Smooth muscle cell (in vitro differentiated cells): ENCODE measurements at regions not wholly inside any gene's neighbourhood (a gene's known extent, or its start where the extent isn't known, plus 50 kb on each side); places are given as distances from the start of the nearest gene placed in this dataset.

Source experiments
- DNase-seq: peaks from one replicate; lab custom pipeline; 2025; ENCODE audit not compliant: unreplicated experiment; lab: John Stamatoyannopoulos, UW
- H2AFZ ChIP-seq: fragments of 200-600 bp; sonication (generic); 2 replicates; pipeline ENCODE4 v1.6.0; 2016; ENCODE audit warnings: antibody characterized with exemption, low read depth, mild to moderate bottlenecking
- H3F3A ChIP-seq: fragments of 200-600 bp; sonication (generic); 2 replicates; pipeline ENCODE4 v1.6.0; 2017; ENCODE audit warnings: antibody characterized with exemption, low read depth
- H3K27ac ChIP-seq: fragments of 200-600 bp; sonication (generic); 2 replicates; pipeline ENCODE4 v1.5.1; 2016; ENCODE audit warnings: low read depth, mild to moderate bottlenecking
- H3K27me3 ChIP-seq: fragments of 200-600 bp; sonication (generic); 2 replicates; pipeline ENCODE4 v1.6.1; 2016; ENCODE audit warnings: low read depth, mild to moderate bottlenecking
- H3K36me3 ChIP-seq: fragments of 200-600 bp; sonication (generic); 2 replicates; pipeline ENCODE4 v1.5.1; 2016; ENCODE audit warnings: low read depth
- H3K4me1 ChIP-seq: fragments of 200-600 bp; sonication (generic); 2 replicates; pipeline ENCODE4 v1.5.1; 2016; ENCODE audit warnings: low read depth
- H3K4me2 ChIP-seq: fragments of 200-600 bp; sonication (generic); 2 replicates; pipeline ENCODE4 v1.6.0; 2016; ENCODE audit warnings: mild to moderate bottlenecking
- H3K4me3 ChIP-seq: fragments of 200-600 bp; sonication (generic); 2 replicates; pipeline ENCODE4 v1.5.1; 2016; ENCODE audit warnings: mild to moderate bottlenecking
- H3K79me2 ChIP-seq: fragments of 200-600 bp; sonication (generic); 2 replicates; pipeline ENCODE4 v1.6.0; 2016; ENCODE audit warnings: low read depth, mild to moderate bottlenecking
- H3K9ac ChIP-seq: fragments of 200-600 bp; sonication (generic); 2 replicates; pipeline ENCODE4 v1.6.0; 2016; ENCODE audit warnings: low read depth
- H3K9me3 ChIP-seq: fragments of 200-600 bp; sonication (generic); replicated peaks from 2 replicates; pipeline ENCODE4 v1.5.1; 2016; ENCODE audit warnings: low read depth
- H4K20me1 ChIP-seq: fragments of 200-600 bp; sonication (generic); 2 replicates; pipeline ENCODE4 v1.6.0; 2016; ENCODE audit warnings: low read depth
- CTCF ChIP-seq: fragments of 200-600 bp; sonication (generic); IDR thresholded peaks from 2 replicates; pipeline ENCODE4 v1.5.1; 2017; ENCODE audit warnings: borderline replicate concordance, mild to moderate bottlenecking, antibody characterized with exemption; ENCODE audit not compliant: insufficient read depth, poor library complexity, severe bottlenecking
- WGBS: methylation state at CpG from one replicate; pipeline ENCODE4 v1.1.7; 2016; ENCODE audit warnings: low lambda C conversion rate; 5-methylcytosine and 5-hydroxymethylcytosine counted together

GRCh38 chrX:40474205-40474626 lies 106.6 kb upstream of the ATP6AP2 start:
- no peaks in the 10 kb centered on the region for H3K9me3 ChIP-seq
- H3K4me2 ChIP-seq: peak overlapping the region; percentile 47
- peak overlapping the region; percentile 4 for H3K27ac ChIP-seq
- no peak overlapping the region for H3K9ac ChIP-seq
- no peaks in the 10 kb centered on the region for H3K27me3 ChIP-seq
- 16% methylated on average over 13 of the region's 14 CpGs for WGBS
- H4K20me1 ChIP-seq: no peaks in the 10 kb centered on the region
- H3K36me3 ChIP-seq: no peaks in the 10 kb centered on the region
- no peak overlapping the region for H3K4me3 ChIP-seq
- H2AFZ ChIP-seq: no peak overlapping the region
- H3K79me2 ChIP-seq: no peaks in the 10 kb centered on the region
- peaks cover 26% of the 10 kb centered on the region for H3K4me1 ChIP-seq
- DNase-seq: peak; percentile 20
- H3F3A ChIP-seq: no peaks in the 10 kb centered on the region
- no peak for TF ChIP-seq CTCF

- H2AFZ ChIP-seq: no peak overlapping the region
- no peaks in the 10 kb centered on the region for H3K79me2 ChIP-seq
- WGBS: 76% methylated on average over 8 of the region's 8 CpGs
- peak overlapping the region; percentile 47 for H3K4me2 ChIP-seq
- no peak for DNase-seq
- no peaks in the 10 kb centered on the region for H3K9me3 ChIP-seq
- H3K4me1 ChIP-seq: peaks cover 27% of the 10 kb centered on the region
- no peak overlapping the region for H3K27ac ChIP-seq
- no peaks in the 10 kb centered on the region for H3K27me3 ChIP-seq
- H3K36me3 ChIP-seq: no peaks in the 10 kb centered on the region
- no peak overlapping the region for H3K4me3 ChIP-seq
- no peak for TF ChIP-seq CTCF
- no peaks in the 10 kb centered on the region for H3F3A ChIP-seq
- H3K9ac ChIP-seq: no peak overlapping the region
- H4K20me1 ChIP-seq: no peaks in the 10 kb centered on the region
Measured at GRCh38 chrX:40473460-40474204, 107.1 kb upstream of the ATP6AP2 start.

GRCh38 chrX:40471965-40472648 lies 108.7 kb upstream of the ATP6AP2 start:
- 34% methylated on average over 16 of the region's 16 CpGs for WGBS
- Histone ChIP-seq H3K4me1 (peaks cover 29% of the 10 kb centered on the region), H2AFZ (no peak overlapping the region), H3K4me3 (peak overlapping the region; percentile 27), H3K79me2 (no peaks in the 10 kb centered on the region), H3K9ac (no peak overlapping the region), H3K4me2 (peak overlapping the region; percentile 70), H3F3A (no peaks in the 10 kb centered on the region), H3K27me3 (no peaks in the 10 kb centered on the region), H3K36me3 (no peaks in the 10 kb centered on the region), H3K27ac (no peak overlapping the region), H4K20me1 (no peaks in the 10 kb centered on the region), H3K9me3 (no peaks in the 10 kb centered on the region)
- no peak for TF ChIP-seq CTCF
- DNase-seq: peak; percentile 22
